Right lobe of liver (tissue), 6 donors: ENCODE measurements at regions not wholly inside any gene's neighbourhood (a gene's known extent, or its start where the extent isn't known, plus 50 kb on each side); places are given as distances from the start of the nearest gene placed in this dataset.

Experiments
- ATAC-seq, 4 donors: fragments of 200-7000 bp; cut with Tn5 transposase; one replicate each; pipeline ENCODE4 v1.9.1; 2020; ENCODE audit warnings: mild to moderate bottlenecking in 4 of 4, moderate library complexity in 4 of 4
- DNase-seq, 3 donors: peaks; one replicate each; pipeline ENCODE4 v3.0.0-alpha.2; 2020
- H3K27ac ChIP-seq, 3 donors: fragments of 200-600 bp; one replicate each; pipeline ENCODE4 v1.8.0; 2022
- H3K27me3 ChIP-seq, 2 donors: fragments of 200-600 bp; one replicate each; pipeline ENCODE4 v1.8.0; 2022
- H3K36me3 ChIP-seq, 4 donors: fragments of 200-600 bp; sonication (generic) in 1 of 4; one replicate each; pipeline versions ENCODE4 v1.5.1 to v1.8.0; 2017 to 2022; ENCODE audit warnings: control low read depth in 1 of 4
- H3K4me1 ChIP-seq, 4 donors: fragments of 200-600 bp; sonication (generic) in 1 of 4; one replicate each; pipeline versions ENCODE4 v1.5.1 to v1.8.0; 2017 to 2022; ENCODE audit warnings: control low read depth in 1 of 4
- H3K4me3 ChIP-seq, 3 donors: fragments of 200-600 bp; one replicate each; pipeline ENCODE4 v1.8.0; 2022
- H3K9me3 ChIP-seq, 4 donors: fragments of 200-600 bp; sonication (generic) in 1 of 4; one replicate each; pipeline versions ENCODE4 v1.5.1 to v1.8.0; 2017 to 2022; ENCODE audit warnings: control low read depth in 1 of 4
- POLR2A ChIP-seq: fragments of 450-650 bp; IDR thresholded peaks from one replicate; pipeline ENCODE4 v1.6.1; 2017; ENCODE audit warnings: antibody characterized with exemption, mild to moderate bottlenecking
- WGBS: methylation state at CpG from one replicate; pipeline ENCODE4 v1.1.6; 2018; ENCODE audit warnings: low coverage, low lambda C conversion rate; ENCODE audit not compliant: insufficient coverage; ENCODE audit errors: missing lambda C conversion rate; 5-methylcytosine and 5-hydroxymethylcytosine counted together
- intact Hi-C, 2 donors: fragments of 100-400 bp; cut with DNase I; formaldehyde crosslinking; loops; one replicate each; pipeline versions ENCODE4 v1.11.2 to v1.14.1; 2022
- TF ChIP-seq, protein P1 (sequence below), 4 donors: fragments of 200-600 bp in 3 of 4; fragments of 450-650 bp in 1 of 4; IDR thresholded peaks; one replicate each; pipeline versions ENCODE4 v1.5.1 to v1.8.0; 2016 to 2022; ENCODE audit warnings: antibody characterized with exemption in 4 of 4, mild to moderate bottlenecking in 2 of 4
- donor health status: DM: no; HTN: yes; CAD: no.
- donor health status: DM: no; HTN: no; CAD: no.
- donor health status: DM: no; HTN: no; CAD: no.
- donor health status: DM: no; HTN: yes; CAD: no.
- donor health status: DM: no; HTN: yes; CAD: no.

DNA sequence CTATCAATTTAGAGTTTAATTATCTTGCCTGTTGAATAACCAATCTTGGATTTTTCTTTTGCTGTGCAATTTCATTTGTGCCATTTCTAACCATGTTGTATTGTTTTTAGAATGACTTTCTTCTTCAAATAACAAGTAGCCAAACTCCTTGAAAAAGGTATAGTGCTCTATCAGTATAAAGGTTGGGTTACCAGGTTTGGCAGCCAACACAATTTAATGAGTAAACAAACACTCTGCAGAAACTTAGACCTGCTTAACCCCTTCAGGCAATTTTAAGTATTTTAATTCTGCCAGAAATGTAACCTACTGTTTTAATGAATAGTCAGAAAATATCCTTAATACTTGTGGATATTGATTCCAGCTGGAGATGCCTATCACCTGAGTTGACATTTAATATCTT, 299.8 kb downstream of the ARL4A start:
- H3K36me3 ChIP-seq = no peaks in the 10 kb centered on the region
- H3K27ac ChIP-seq = no peak overlapping the region
- DNase-seq = no peak
- H3K9me3 ChIP-seq = no peaks in the 10 kb centered on the region
- TF ChIP-seq, protein P1, sequence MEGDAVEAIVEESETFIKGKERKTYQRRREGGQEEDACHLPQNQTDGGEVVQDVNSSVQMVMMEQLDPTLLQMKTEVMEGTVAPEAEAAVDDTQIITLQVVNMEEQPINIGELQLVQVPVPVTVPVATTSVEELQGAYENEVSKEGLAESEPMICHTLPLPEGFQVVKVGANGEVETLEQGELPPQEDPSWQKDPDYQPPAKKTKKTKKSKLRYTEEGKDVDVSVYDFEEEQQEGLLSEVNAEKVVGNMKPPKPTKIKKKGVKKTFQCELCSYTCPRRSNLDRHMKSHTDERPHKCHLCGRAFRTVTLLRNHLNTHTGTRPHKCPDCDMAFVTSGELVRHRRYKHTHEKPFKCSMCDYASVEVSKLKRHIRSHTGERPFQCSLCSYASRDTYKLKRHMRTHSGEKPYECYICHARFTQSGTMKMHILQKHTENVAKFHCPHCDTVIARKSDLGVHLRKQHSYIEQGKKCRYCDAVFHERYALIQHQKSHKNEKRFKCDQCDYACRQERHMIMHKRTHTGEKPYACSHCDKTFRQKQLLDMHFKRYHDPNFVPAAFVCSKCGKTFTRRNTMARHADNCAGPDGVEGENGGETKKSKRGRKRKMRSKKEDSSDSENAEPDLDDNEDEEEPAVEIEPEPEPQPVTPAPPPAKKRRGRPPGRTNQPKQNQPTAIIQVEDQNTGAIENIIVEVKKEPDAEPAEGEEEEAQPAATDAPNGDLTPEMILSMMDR (IDR thresholded peaks at IDR 0.05) = no peak
- TF ChIP-seq POLR2A = no peak
- peaks cover 0 to 20% (median 3%) of the 10 kb centered on the region in 4 donors for H3K4me1 ChIP-seq
- intact Hi-C loops = no loop called here
- no peak overlapping the region for H3K4me3 ChIP-seq
- no peaks in the 10 kb centered on the region for H3K27me3 ChIP-seq
- no peak for ATAC-seq

DNA sequence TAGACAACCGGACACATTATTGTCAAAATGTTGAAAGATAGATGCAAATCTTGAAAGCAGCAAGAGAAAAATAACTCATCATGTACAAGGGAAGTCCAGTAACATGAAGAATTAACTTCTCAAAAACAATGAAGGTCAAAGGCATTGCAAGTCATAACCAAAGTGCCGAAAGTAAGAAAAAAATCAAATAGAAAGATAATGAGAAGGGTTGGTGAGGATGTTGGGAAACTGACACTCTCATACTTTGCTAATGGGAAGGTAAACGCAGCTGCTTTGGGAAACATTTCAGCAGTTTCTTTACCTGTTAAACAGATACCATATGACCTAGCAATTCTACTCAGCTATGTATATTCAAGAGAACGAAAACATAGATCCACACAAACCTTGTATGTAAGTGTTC, 303.0 kb downstream of the ARL4A start:
- TF ChIP-seq POLR2A = no peak
- TF ChIP-seq, protein P1 (IDR thresholded peaks at IDR 0.05) = no peak
- 75% methylated on average over 4 of the region's 4 CpGs for WGBS
- H3K4me3 ChIP-seq = no peak overlapping the region

DNA sequence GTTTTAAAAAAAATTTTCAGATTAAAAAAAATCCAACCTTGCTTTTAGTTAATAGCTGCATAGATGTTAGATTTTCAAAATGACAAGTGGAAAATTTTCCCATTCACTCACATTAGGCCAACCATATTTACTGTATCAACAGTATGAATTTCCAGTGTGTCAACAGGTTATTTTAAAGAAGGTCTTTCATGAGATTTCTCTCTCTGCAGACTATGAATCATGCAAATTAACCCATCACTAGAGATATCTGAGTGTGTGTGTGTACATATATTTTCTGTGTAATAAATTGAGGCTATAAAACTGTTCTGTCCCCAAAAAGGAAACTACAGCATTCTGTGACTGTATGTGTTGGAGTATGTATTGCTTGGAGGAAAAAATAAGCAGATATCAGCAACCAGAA, 305.6 kb downstream of the ARL4A start:
- TF ChIP-seq, protein P1 (IDR thresholded peaks at IDR 0.05) = no peak
- no peak for TF ChIP-seq POLR2A
- intact Hi-C loops = no loop called here
- Histone ChIP-seq H3K4me3 (no peak overlapping the region), H3K27ac (no peak overlapping the region), H3K27me3 (no peaks in the 10 kb centered on the region), H3K9me3 (no peaks in the 10 kb centered on the region), H3K4me1 (peaks cover 0 to 8% (median 0%) of the 10 kb centered on the region in 4 donors), H3K36me3 (no peaks in the 10 kb centered on the region)
- ATAC-seq (no peak), DNase-seq (no peak)

More for the DNA sequence above, 303.0 kb downstream of the ARL4A start:
- DNase-seq = no peak
- peaks cover 0 to 8% (median 3%) of the 10 kb centered on the region in 4 donors for H3K4me1 ChIP-seq
- no peaks in the 10 kb centered on the region for H3K36me3 ChIP-seq
- intact Hi-C loops = no loop called here
- no peaks in the 10 kb centered on the region for H3K27me3 ChIP-seq
- H3K9me3 ChIP-seq = no peaks in the 10 kb centered on the region
- H3K27ac ChIP-seq = no peak overlapping the region
- no peak for ATAC-seq

DNA sequence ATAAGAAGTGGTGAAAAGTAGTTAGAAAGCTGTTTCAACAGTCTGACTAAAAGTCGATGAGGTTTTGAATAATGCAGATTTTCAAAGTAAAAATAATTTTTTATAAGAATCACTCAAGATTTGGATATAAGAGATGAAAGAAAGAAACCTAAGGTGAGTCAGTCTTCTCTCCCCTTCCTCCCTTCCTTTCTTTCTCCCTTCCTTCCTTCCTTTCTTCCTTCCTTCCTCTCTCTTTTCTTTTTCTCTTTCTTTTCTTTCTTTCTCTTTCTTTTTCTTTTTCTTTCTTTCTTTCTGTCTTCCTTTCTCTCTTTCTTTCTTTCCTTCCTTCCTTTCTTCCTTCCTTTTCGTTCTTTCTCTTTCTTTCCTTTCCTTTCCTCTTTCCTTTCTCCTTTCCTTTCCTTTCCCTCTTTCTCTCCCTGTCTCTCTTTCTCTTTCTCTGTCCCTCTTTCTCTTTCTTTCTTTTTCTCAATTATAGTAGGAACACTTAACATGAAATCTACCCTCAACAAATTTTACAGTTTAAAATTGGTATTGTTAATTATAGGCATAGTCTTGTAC, 308.6 kb downstream of the ARL4A start:
- no peak for TF ChIP-seq POLR2A
- Histone ChIP-seq H3K36me3 (no peaks in the 10 kb centered on the region), H3K4me1 (no peaks in the 10 kb centered on the region), H3K27me3 (no peaks in the 10 kb centered on the region), H3K9me3 (no peaks in the 10 kb centered on the region), H3K4me3 (no peak overlapping the region), H3K27ac (no peak overlapping the region)
- DNase-seq (no peak), ATAC-seq (no peak)
- intact Hi-C loops = no loop called here
- WGBS = 66% methylated on average over 2 of the region's 2 CpGs

DNA sequence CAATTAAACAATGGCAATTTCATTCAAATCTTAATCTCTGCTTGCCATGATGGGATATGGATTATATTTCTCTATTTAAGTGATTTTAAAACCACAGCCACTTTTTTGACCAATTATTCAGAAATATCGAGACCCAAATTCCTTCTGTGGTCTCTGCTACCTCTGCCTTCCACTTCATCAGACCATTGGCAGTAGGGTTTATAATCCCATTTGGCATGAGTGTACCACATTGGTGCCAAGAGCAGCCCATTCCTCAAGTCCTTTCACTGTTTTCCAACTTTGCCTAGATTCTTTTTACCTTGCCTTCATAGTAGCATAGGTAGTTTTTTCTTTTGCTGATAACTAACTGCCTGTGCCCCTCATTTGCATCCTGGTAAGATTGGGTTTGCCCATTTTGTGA, 319.9 kb downstream of the ARL4A start:
- intact Hi-C loops = no loop called here
- no peaks in the 10 kb centered on the region for H3K4me1 ChIP-seq
- H3K36me3 ChIP-seq = no peaks in the 10 kb centered on the region
- no peak for DNase-seq
- TF ChIP-seq, protein P1 (IDR thresholded peaks at IDR 0.05) = no peak
- no peak for TF ChIP-seq POLR2A
- 70% methylated on average over 1 of the region's 1 CpG for WGBS
- H3K27ac ChIP-seq = no peak overlapping the region
- no peak overlapping the region for H3K4me3 ChIP-seq
- H3K9me3 ChIP-seq = no peaks in the 10 kb centered on the region
- no peak for ATAC-seq
- no peaks in the 10 kb centered on the region for H3K27me3 ChIP-seq
